WTC11 (cell line): ENCODE measurements at regions not wholly inside any gene's neighbourhood (a gene's known extent, or its start where the extent isn't known, plus 50 kb on each side); places are given as distances from the start of the nearest gene placed in this dataset.

ENCODE experiments used
- ATAC-seq: fragments of 200-7000 bp; cut with Tn5 transposase; 2 replicates; pipeline ENCODE4 v1.10.0; 2021; ENCODE audit warnings: mild to moderate bottlenecking, moderate library complexity
- CTCF ChIA-PET: fragments of 300-600 bp; sonication (Branson Sonifier 250); formaldehyde crosslinking; loops from one replicate; lab custom pipeline; 2021; ENCODE audit warnings: antibody characterized with exemption; lab: Charles Lee
- POLR2A ChIA-PET: fragments of 350-600 bp; sonication (Branson Sonifier 250); formaldehyde crosslinking; loops from one replicate; lab custom pipeline; 2021; ENCODE audit warnings: antibody characterized with exemption; lab: Charles Lee
- DNase-seq: peaks from one replicate; pipeline ENCODE4 v3.0.0; 2021; ENCODE audit warnings: low spot score
- H3K27ac Mint-ChIP-seq: 2 replicates; pipeline ENCODE4 v1.8.0; 2021; ENCODE audit warnings: mixed read lengths
- H3K27me3 Mint-ChIP-seq: 2 replicates; pipeline ENCODE4 v1.8.0; 2021; ENCODE audit warnings: low read depth, mild to moderate bottlenecking, moderate library complexity, mixed read lengths
- H3K36me3 Mint-ChIP-seq: 2 replicates; pipeline ENCODE4 v1.8.0; 2021; ENCODE audit warnings: mixed read lengths
- H3K4me1 Mint-ChIP-seq: 2 replicates; pipeline ENCODE4 v1.8.0; 2022; ENCODE audit warnings: mixed read lengths
- H3K4me3 Mint-ChIP-seq: 2 replicates; pipeline ENCODE4 v1.8.0; 2021; ENCODE audit warnings: mild to moderate bottlenecking, moderate library complexity, mixed read lengths
- H3K9me3 Mint-ChIP-seq: 2 replicates; pipeline ENCODE4 v1.8.0; 2021; ENCODE audit warnings: mixed read lengths
- CREM ChIP-seq: sonication (generic); formaldehyde crosslinking; IDR thresholded peaks from 2 replicates; pipeline ENCODE4 v1.8.1; 2022; ENCODE audit warnings: mild to moderate bottlenecking, missing genetic modification reagents, moderate library complexity
- GABPB1 ChIP-seq: sonication (generic); formaldehyde crosslinking; IDR thresholded peaks from 2 replicates; pipeline ENCODE4 v1.8.1; 2023; ENCODE audit warnings: mild to moderate bottlenecking, missing genetic modification reagents
- JAZF1 ChIP-seq: fragments of 250-450 bp; sonication (Bioruptor Pico); IDR thresholded peaks from 2 replicates; pipeline ENCODE4 v1.9.0; 2021; ENCODE audit warnings: moderate library complexity, mild to moderate bottlenecking, inconsistent platforms
- MYBL2 ChIP-seq: sonication (generic); formaldehyde crosslinking; IDR thresholded peaks from 2 replicates; pipeline ENCODE4 v1.8.1; 2023; ENCODE audit warnings: mild to moderate bottlenecking, moderate library complexity, missing genetic modification reagents
- NR2C2 ChIP-seq: sonication (generic); formaldehyde crosslinking; IDR thresholded peaks from 2 replicates; pipeline ENCODE4 v1.8.0; 2022; ENCODE audit warnings: mild to moderate bottlenecking, missing genetic modification reagents
- NR3C1 ChIP-seq: sonication (generic); formaldehyde crosslinking; conservative IDR thresholded peaks from 2 replicates; pipeline ENCODE4 v1.8.1; 2023; ENCODE audit warnings: low read depth, mild to moderate bottlenecking, missing genetic modification reagents
- RELA ChIP-seq: sonication (generic); formaldehyde crosslinking; IDR thresholded peaks from 2 replicates; pipeline ENCODE4 v1.8.1; 2022; ENCODE audit warnings: missing genetic modification reagents, mild to moderate bottlenecking, borderline replicate concordance
- RORB ChIP-seq: fragments of 250-450 bp; sonication (Bioruptor Pico); IDR thresholded peaks from 2 replicates; pipeline ENCODE4 v1.9.0; 2021; ENCODE audit warnings: mild to moderate bottlenecking
- SOX15 ChIP-seq: fragments of 250-450 bp; sonication (Bioruptor Pico); IDR thresholded peaks from 2 replicates; pipeline ENCODE4 v1.9.0; 2021; ENCODE audit warnings: mild to moderate bottlenecking
- ZNF121 ChIP-seq: sonication (generic); formaldehyde crosslinking; IDR thresholded peaks from 2 replicates; pipeline ENCODE4 v1.8.0; 2023; ENCODE audit warnings: missing genetic modification reagents
- ZNF232 ChIP-seq: sonication (generic); formaldehyde crosslinking; IDR thresholded peaks from 2 replicates; pipeline ENCODE4 v1.8.0; 2022; ENCODE audit warnings: mild to moderate bottlenecking, missing genetic modification reagents
- ZNF263 ChIP-seq: sonication (generic); formaldehyde crosslinking; IDR thresholded peaks from 2 replicates; pipeline ENCODE4 v1.8.1; 2022; ENCODE audit warnings: low read depth, mild to moderate bottlenecking, moderate library complexity, missing genetic modification reagents
- ZNF671 ChIP-seq: fragments of 250-450 bp; sonication (Bioruptor Pico); IDR thresholded peaks from 2 replicates; pipeline ENCODE4 v1.8.0; 2021; ENCODE audit warnings: mild to moderate bottlenecking
- TF ChIP-seq, protein P1 (sequence below): sonication (generic); formaldehyde crosslinking; IDR thresholded peaks from 2 replicates; pipeline ENCODE4 v1.8.0; 2023; ENCODE audit warnings: mild to moderate bottlenecking, missing genetic modification reagents
- TF ChIP-seq, protein P2 (sequence below): sonication (generic); formaldehyde crosslinking; IDR thresholded peaks from 2 replicates; pipeline ENCODE4 v1.8.0; 2023; ENCODE audit warnings: missing genetic modification reagents
- TF ChIP-seq, protein P3 (sequence below): fragments of 200-600 bp; IDR thresholded peaks from 2 replicates; pipeline ENCODE4 v1.8.0; 2022; ENCODE audit warnings: antibody characterized with exemption
- TF ChIP-seq, protein P4 (sequence below): fragments of 250-450 bp; sonication (Bioruptor Pico); conservative IDR thresholded peaks from 2 replicates; pipeline ENCODE4 v1.9.0; 2021; ENCODE audit warnings: mild to moderate bottlenecking
- TF ChIP-seq, protein P5 (sequence below): sonication (generic); formaldehyde crosslinking; conservative IDR thresholded peaks from 2 replicates; pipeline ENCODE4 v1.8.1; 2022; ENCODE audit warnings: mild to moderate bottlenecking, missing genetic modification reagents
- TF ChIP-seq, protein P6 (sequence below): sonication (generic); formaldehyde crosslinking; IDR thresholded peaks from 2 replicates; pipeline ENCODE4 v1.8.0; 2022; ENCODE audit warnings: mild to moderate bottlenecking, missing genetic modification reagents
- TF ChIP-seq, protein P7 (sequence below): sonication (generic); formaldehyde crosslinking; IDR thresholded peaks from 2 replicates; pipeline ENCODE4 v1.8.0; 2022; ENCODE audit warnings: missing genetic modification reagents
- TF ChIP-seq, protein P8 (sequence below): sonication (generic); formaldehyde crosslinking; IDR thresholded peaks from 2 replicates; pipeline ENCODE4 v1.8.1; 2022; ENCODE audit warnings: mild to moderate bottlenecking, moderate library complexity, missing genetic modification reagents

DNA sequence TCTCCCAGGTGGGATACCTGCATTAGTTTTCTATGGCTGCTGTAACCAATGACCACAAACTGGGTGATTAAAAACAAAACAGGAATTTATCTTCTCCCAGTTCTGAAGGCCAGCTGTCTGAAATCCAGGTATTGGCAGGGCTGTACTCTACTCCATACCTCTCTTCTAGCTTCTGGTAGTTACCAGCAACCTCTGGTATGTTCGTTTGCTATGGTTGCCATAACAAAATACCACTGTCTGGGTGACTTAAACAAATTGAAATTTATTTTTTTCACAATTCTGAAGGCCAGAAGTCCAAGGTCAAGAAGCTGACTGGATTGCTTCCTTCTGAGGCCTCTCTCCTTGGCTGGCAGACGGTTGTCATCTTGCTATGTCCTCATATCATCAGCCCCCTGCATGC lies 642.1 kb upstream of the TENM3 start:
- POLR2A ChIA-PET = no interaction called here
- no peak for TF ChIP-seq RELA (CRISPR knock-in tag)
- no peak for TF ChIP-seq JAZF1
- TF ChIP-seq GABPB1 (CRISPR knock-in tag) = no peak
- TF ChIP-seq, protein P1, sequence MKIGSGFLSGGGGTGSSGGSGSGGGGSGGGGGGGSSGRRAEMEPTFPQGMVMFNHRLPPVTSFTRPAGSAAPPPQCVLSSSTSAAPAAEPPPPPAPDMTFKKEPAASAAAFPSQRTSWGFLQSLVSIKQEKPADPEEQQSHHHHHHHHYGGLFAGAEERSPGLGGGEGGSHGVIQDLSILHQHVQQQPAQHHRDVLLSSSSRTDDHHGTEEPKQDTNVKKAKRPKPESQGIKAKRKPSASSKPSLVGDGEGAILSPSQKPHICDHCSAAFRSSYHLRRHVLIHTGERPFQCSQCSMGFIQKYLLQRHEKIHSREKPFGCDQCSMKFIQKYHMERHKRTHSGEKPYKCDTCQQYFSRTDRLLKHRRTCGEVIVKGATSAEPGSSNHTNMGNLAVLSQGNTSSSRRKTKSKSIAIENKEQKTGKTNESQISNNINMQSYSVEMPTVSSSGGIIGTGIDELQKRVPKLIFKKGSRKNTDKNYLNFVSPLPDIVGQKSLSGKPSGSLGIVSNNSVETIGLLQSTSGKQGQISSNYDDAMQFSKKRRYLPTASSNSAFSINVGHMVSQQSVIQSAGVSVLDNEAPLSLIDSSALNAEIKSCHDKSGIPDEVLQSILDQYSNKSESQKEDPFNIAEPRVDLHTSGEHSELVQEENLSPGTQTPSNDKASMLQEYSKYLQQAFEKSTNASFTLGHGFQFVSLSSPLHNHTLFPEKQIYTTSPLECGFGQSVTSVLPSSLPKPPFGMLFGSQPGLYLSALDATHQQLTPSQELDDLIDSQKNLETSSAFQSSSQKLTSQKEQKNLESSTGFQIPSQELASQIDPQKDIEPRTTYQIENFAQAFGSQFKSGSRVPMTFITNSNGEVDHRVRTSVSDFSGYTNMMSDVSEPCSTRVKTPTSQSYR (CRISPR knock-in tag) = no peak
- TF ChIP-seq, protein P2, sequence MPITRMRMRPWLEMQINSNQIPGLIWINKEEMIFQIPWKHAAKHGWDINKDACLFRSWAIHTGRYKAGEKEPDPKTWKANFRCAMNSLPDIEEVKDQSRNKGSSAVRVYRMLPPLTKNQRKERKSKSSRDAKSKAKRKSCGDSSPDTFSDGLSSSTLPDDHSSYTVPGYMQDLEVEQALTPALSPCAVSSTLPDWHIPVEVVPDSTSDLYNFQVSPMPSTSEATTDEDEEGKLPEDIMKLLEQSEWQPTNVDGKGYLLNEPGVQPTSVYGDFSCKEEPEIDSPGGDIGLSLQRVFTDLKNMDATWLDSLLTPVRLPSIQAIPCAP (CRISPR knock-in tag) = no peak
- TF ChIP-seq CREM (CRISPR knock-in tag) = no peak
- TF ChIP-seq RORB (CRISPR knock-in tag) = no peak
- TF ChIP-seq SOX15 (CRISPR knock-in tag) = no peak
- no peak for TF ChIP-seq ZNF121
- TF ChIP-seq MYBL2 (CRISPR knock-in tag) = no peak
- H3K4me1 Mint-ChIP-seq = no peaks in the 10 kb centered on the region
- DNase-seq = no peak
- H3K27me3 Mint-ChIP-seq = no peaks in the 10 kb centered on the region
- ATAC-seq = no peak
- no peak overlapping the region for H3K4me3 Mint-ChIP-seq
- CTCF ChIA-PET = no interaction called here
- H3K9me3 Mint-ChIP-seq = peaks cover 8% of the 10 kb centered on the region
- H3K36me3 Mint-ChIP-seq = no peaks in the 10 kb centered on the region
- H3K27ac Mint-ChIP-seq = no peak overlapping the region

DNA sequence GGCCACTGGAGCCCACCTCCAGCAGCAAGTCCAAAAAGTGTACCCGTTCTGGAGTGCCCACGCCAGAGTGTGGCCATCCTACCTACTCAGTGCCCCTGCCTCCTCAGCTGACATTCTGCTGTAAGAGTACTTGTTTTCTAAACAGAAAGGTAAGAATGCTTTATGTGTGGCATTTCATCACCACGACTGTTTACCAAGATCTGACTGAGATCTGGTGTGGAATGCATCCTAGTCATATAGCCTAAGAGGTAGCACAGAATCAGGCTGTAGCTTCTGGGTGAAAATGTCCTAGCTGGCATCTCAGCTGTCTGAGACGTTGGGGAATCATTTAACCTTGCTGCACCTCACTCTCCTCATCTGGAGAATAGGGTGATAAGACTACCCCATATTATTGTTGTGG lies 638.7 kb upstream of the TENM3 start:
- TF ChIP-seq ZNF671 (CRISPR knock-in tag) (no peak), NR2C2 (CRISPR knock-in tag) (no peak), ZNF232 (CRISPR knock-in tag) (no peak), NR3C1 (CRISPR knock-in tag) (no peak)
- TF ChIP-seq, protein P3, sequence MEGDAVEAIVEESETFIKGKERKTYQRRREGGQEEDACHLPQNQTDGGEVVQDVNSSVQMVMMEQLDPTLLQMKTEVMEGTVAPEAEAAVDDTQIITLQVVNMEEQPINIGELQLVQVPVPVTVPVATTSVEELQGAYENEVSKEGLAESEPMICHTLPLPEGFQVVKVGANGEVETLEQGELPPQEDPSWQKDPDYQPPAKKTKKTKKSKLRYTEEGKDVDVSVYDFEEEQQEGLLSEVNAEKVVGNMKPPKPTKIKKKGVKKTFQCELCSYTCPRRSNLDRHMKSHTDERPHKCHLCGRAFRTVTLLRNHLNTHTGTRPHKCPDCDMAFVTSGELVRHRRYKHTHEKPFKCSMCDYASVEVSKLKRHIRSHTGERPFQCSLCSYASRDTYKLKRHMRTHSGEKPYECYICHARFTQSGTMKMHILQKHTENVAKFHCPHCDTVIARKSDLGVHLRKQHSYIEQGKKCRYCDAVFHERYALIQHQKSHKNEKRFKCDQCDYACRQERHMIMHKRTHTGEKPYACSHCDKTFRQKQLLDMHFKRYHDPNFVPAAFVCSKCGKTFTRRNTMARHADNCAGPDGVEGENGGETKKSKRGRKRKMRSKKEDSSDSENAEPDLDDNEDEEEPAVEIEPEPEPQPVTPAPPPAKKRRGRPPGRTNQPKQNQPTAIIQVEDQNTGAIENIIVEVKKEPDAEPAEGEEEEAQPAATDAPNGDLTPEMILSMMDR = no peak
- TF ChIP-seq, protein P4, sequence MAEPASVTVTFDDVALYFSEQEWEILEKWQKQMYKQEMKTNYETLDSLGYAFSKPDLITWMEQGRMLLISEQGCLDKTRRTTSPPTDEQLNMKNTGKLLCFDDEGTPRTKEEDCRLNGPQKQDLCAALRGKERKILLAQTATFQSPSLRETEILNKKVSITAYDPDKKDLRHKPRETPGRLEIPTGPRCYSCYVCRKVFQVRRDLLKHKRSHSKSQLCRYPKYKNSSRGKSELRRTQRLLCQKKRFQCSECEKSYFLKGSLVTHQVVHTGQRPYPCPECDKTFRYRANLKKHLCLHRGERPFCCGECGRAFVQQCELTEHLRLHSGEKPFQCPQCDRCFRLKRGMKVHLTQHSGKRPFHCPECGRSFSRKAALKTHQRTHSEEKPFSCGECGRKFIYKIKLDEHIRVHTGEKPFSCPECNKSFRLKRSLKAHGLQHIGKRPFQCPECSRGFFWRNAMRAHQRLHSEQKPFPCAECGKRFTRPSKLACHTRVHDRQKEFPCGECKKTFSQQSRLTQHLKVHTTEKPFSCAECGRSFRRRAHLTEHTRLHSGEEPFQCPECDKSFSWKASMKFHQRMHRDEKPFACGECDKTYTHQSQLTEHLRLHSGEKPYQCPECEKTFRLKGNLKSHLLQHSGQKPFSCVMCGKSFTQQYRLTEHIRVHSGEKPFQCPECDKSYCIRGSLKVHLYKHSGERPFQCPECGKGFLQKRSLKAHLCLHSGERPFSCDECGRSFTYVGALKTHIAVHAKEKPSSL (CRISPR knock-in tag) = no peak
- TF ChIP-seq, protein P5, sequence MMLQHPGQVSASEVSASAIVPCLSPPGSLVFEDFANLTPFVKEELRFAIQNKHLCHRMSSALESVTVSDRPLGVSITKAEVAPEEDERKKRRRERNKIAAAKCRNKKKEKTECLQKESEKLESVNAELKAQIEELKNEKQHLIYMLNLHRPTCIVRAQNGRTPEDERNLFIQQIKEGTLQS (CRISPR knock-in tag) = no peak
- ChIA-PET POLR2A (no interaction called here), CTCF (no interaction called here)
- H3K27ac Mint-ChIP-seq = no peak overlapping the region
- peaks cover 4% of the 10 kb centered on the region for H3K9me3 Mint-ChIP-seq
- H3K4me1 Mint-ChIP-seq = peaks cover 14% of the 10 kb centered on the region
- H3K36me3 Mint-ChIP-seq = no peaks in the 10 kb centered on the region
- H3K27me3 Mint-ChIP-seq = no peaks in the 10 kb centered on the region
- no peak overlapping the region for H3K4me3 Mint-ChIP-seq
- ATAC-seq (no peak), DNase-seq (no peak)

DNA sequence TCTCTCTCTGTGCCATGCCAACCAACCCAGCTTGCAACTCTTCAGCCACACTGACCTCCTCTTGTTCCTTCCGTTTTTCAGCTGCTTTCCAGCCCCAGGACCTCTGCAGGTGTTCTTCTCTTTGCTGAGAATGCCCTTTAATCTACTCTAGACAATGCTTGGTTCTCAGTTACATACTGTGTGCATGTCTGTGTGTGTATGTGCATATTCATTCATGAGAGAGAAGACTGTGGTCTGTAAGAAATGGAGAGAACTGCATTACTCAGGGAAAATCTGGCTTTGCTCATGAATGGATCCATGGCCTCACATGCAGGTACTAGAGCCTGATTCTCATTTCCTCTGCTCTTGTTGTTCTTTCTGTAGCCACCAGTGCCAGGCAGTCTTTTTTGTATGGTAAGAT lies 636.9 kb upstream of the TENM3 start:
- DNase-seq (no peak), ATAC-seq (no peak)
- H3K36me3 Mint-ChIP-seq = no peaks in the 10 kb centered on the region
- ChIA-PET CTCF (no interaction called here), POLR2A (no interaction called here)
- no peak overlapping the region for H3K4me3 Mint-ChIP-seq
- peaks cover 14% of the 10 kb centered on the region for H3K4me1 Mint-ChIP-seq
- H3K27ac Mint-ChIP-seq = no peak overlapping the region
- peaks cover 4% of the 10 kb centered on the region for H3K9me3 Mint-ChIP-seq
- H3K27me3 Mint-ChIP-seq = no peaks in the 10 kb centered on the region
- TF ChIP-seq, protein P6, sequence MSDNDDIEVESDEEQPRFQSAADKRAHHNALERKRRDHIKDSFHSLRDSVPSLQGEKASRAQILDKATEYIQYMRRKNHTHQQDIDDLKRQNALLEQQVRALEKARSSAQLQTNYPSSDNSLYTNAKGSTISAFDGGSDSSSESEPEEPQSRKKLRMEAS (CRISPR knock-in tag) = no peak
- no peak for TF ChIP-seq ZNF263 (CRISPR knock-in tag)
- TF ChIP-seq, protein P7, sequence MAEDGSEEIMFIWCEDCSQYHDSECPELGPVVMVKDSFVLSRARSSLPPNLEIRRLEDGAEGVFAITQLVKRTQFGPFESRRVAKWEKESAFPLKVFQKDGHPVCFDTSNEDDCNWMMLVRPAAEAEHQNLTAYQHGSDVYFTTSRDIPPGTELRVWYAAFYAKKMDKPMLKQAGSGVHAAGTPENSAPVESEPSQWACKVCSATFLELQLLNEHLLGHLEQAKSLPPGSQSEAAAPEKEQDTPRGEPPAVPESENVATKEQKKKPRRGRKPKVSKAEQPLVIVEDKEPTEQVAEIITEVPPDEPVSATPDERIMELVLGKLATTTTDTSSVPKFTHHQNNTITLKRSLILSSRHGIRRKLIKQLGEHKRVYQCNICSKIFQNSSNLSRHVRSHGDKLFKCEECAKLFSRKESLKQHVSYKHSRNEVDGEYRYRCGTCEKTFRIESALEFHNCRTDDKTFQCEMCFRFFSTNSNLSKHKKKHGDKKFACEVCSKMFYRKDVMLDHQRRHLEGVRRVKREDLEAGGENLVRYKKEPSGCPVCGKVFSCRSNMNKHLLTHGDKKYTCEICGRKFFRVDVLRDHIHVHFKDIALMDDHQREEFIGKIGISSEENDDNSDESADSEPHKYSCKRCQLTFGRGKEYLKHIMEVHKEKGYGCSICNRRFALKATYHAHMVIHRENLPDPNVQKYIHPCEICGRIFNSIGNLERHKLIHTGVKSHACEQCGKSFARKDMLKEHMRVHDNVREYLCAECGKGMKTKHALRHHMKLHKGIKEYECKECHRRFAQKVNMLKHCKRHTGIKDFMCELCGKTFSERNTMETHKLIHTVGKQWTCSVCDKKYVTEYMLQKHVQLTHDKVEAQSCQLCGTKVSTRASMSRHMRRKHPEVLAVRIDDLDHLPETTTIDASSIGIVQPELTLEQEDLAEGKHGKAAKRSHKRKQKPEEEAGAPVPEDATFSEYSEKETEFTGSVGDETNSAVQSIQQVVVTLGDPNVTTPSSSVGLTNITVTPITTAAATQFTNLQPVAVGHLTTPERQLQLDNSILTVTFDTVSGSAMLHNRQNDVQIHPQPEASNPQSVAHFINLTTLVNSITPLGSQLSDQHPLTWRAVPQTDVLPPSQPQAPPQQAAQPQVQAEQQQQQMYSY (CRISPR knock-in tag) = no peak
- TF ChIP-seq, protein P8, sequence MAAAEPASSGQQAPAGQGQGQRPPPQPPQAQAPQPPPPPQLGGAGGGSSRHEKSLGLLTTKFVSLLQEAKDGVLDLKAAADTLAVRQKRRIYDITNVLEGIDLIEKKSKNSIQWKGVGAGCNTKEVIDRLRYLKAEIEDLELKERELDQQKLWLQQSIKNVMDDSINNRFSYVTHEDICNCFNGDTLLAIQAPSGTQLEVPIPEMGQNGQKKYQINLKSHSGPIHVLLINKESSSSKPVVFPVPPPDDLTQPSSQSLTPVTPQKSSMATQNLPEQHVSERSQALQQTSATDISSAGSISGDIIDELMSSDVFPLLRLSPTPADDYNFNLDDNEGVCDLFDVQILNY (CRISPR knock-in tag) = no peak
